ENCODE measurements at regions not wholly inside any gene's neighbourhood (a gene's known extent, or its start where the extent isn't known, plus 50 kb on each side); places are given as distances from the start of the nearest gene placed in this dataset.

DNA sequence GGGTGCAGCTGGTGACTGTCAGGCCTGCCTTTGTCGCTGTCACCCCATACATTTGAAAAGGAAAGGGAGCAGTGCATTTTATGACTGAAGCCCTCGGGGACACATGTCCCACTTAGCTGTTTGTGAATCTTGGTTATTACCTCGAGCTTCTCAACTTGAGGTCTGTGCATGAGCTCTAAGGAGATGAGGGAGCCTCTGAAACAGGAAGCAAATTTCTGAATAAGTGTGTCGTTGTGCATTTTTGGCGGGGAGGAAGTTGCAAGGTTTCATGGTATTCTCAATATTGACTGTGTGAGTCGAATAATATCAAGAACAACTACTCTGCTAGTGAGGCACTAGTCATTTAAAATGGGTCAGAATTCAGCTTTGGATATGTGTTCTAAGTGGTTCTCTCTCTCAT is 149.7 kb upstream of the PLET1 start (continued):
- TF ChIP-seq, protein P1, sequence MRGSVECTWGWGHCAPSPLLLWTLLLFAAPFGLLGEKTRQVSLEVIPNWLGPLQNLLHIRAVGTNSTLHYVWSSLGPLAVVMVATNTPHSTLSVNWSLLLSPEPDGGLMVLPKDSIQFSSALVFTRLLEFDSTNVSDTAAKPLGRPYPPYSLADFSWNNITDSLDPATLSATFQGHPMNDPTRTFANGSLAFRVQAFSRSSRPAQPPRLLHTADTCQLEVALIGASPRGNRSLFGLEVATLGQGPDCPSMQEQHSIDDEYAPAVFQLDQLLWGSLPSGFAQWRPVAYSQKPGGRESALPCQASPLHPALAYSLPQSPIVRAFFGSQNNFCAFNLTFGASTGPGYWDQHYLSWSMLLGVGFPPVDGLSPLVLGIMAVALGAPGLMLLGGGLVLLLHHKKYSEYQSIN (CRISPR knock-in tag; IDR thresholded peaks at IDR 0.05; ENCODE audit: borderline replicate concordance), result no peak
- no peak for TF ChIP-seq HNRNPK (IDR thresholded peaks at IDR 0.05; ENCODE audit: low read depth, low read length, poor library complexity, severe bottlenecking)
- TF ChIP-seq, protein P2, sequence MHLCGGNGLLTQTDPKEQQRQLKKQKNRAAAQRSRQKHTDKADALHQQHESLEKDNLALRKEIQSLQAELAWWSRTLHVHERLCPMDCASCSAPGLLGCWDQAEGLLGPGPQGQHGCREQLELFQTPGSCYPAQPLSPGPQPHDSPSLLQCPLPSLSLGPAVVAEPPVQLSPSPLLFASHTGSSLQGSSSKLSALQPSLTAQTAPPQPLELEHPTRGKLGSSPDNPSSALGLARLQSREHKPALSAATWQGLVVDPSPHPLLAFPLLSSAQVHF (CRISPR knock-in tag; IDR thresholded peaks at IDR 0.05), result no peak

GRCh38 chr11:112412383-112412782 is 151.7 kb upstream of the PLET1 start:
- ChIA-PET POLR2A (no interaction called here), CTCF (ENCODE audit: low intra/inter-chr PET ratio, low total read pairs) (no interaction called here)
- in situ Hi-C loops (cut with HindIII; ENCODE audit: extremely low pct_ligation_motif_present, low pct_unique_long_range_greater_than_20kb) (no loop called here), intact Hi-C loops (cut with micrococcal nuclease; ENCODE audit: unreplicated experiment) (no loop called here)
- Histone ChIP-seq H2AFZ (ENCODE audit: low read length) (no peak overlapping the region), H3K9me3 (ENCODE audit: low read length) (peaks cover 7% of the 10 kb centered on the region; the same call in 1 of the 2 replicates), H3K4me1 (ENCODE audit: insufficient read depth, low read length) (no peaks in the 10 kb centered on the region), H3K9ac (ENCODE audit: insufficient read depth, low read depth, low read length) (no peak overlapping the region), H3K4me2 (ENCODE audit: low read depth, low read length) (no peak overlapping the region), H3K27ac (ENCODE audit: extremely low read length, insufficient read depth, low read length) (no peak overlapping the region), H4K20me1 (ENCODE audit: insufficient read depth, low read length) (no peaks in the 10 kb centered on the region), H3K36me3 (replicated peaks in 1 of 2; ENCODE audit: control insufficient read depth in 1 of 2, insufficient read depth in 2 of 2, low read length in 2 of 2) (no peaks in the 10 kb centered on the region), H3K79me2 (ENCODE audit: insufficient read depth, low read length) (no peaks in the 10 kb centered on the region), H3K27me3 (ENCODE audit: control insufficient read depth in 1 of 2, insufficient read depth in 2 of 2, low read length in 2 of 2) (peaks cover 0 to 9% of the 10 kb centered on the region in 2 experiments; a peak in 2 of 5 replicates), H3K4me3 (replicated peaks in 1 of 3; ENCODE audit: insufficient read depth in 1 of 3, low read depth in 2 of 3, low read length in 3 of 3) (no peak overlapping the region)
- DNase-seq (ENCODE audit: low spot score), result no peak
- FAIRE-seq, result no peak
- 11% methylated on average over 4 of the region's 4 CpGs for WGBS (ENCODE audit: low lambda C conversion rate)
- no TSS peak for BruUV-seq (replicated peaks)
- TF ChIP-seq EED (CRISPR knock-in tag; IDR thresholded peaks at IDR 0.05) (no peak), DBP (CRISPR knock-in tag; IDR thresholded peaks at IDR 0.05; ENCODE audit: not compliant biosample characterization) (no peak), ZNF432 (CRISPR knock-in tag; IDR thresholded peaks at IDR 0.05; ENCODE audit: borderline replicate concordance) (no peak), ZBTB21 (CRISPR knock-in tag; IDR thresholded peaks at IDR 0.05) (no peak), HOXA5 (CRISPR knock-in tag; IDR thresholded peaks at IDR 0.05) (no peak), TCF7L2 (IDR thresholded peaks at IDR 0.05; ENCODE audit: low read depth, low read length) (no peak), ZFP41 (CRISPR knock-in tag; IDR thresholded peaks at IDR 0.05; ENCODE audit: borderline replicate concordance) (no peak), ZNF556 (CRISPR knock-in tag; IDR thresholded peaks at IDR 0.05; ENCODE audit: borderline replicate concordance) (no peak), ZNF879 (CRISPR knock-in tag; IDR thresholded peaks at IDR 0.05) (no peak), HOXA9 (CRISPR knock-in tag; IDR thresholded peaks at IDR 0.05; ENCODE audit: borderline replicate concordance) (no peak)
- TF ChIP-seq, protein P3, sequence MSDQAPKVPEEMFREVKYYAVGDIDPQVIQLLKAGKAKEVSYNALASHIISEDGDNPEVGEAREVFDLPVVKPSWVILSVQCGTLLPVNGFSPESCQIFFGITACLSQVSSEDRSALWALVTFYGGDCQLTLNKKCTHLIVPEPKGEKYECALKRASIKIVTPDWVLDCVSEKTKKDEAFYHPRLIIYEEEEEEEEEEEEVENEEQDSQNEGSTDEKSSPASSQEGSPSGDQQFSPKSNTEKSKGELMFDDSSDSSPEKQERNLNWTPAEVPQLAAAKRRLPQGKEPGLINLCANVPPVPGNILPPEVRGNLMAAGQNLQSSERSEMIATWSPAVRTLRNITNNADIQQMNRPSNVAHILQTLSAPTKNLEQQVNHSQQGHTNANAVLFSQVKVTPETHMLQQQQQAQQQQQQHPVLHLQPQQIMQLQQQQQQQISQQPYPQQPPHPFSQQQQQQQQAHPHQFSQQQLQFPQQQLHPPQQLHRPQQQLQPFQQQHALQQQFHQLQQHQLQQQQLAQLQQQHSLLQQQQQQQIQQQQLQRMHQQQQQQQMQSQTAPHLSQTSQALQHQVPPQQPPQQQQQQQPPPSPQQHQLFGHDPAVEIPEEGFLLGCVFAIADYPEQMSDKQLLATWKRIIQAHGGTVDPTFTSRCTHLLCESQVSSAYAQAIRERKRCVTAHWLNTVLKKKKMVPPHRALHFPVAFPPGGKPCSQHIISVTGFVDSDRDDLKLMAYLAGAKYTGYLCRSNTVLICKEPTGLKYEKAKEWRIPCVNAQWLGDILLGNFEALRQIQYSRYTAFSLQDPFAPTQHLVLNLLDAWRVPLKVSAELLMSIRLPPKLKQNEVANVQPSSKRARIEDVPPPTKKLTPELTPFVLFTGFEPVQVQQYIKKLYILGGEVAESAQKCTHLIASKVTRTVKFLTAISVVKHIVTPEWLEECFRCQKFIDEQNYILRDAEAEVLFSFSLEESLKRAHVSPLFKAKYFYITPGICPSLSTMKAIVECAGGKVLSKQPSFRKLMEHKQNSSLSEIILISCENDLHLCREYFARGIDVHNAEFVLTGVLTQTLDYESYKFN (CRISPR knock-in tag; conservative IDR thresholded peaks at IDR 0.05), result no peak
- no peak for ATAC-seq

Data from HepG2 (cell line).